ENCODE measurements at regions not wholly inside any gene's neighbourhood (a gene's known extent, or its start where the extent isn't known, plus 50 kb on each side); places are given as distances from the start of the nearest gene placed in this dataset.

- no peak for TF ChIP-seq CTCF (IDR thresholded peaks at IDR 0.05)
- TF ChIP-seq POLR2A (IDR thresholded peaks at IDR 0.05) = no peak
- TF ChIP-seq EP300 (IDR thresholded peaks at IDR 0.05) = no peak
Observed at GRCh38 chr13:79833991-79834390, 353.0 kb downstream of the NDFIP2 start.
